Lung (tissue), 11 donors: ENCODE measurements at regions not wholly inside any gene's neighbourhood (a gene's known extent, or its start where the extent isn't known, plus 50 kb on each side); places are given as distances from the start of the nearest gene placed in this dataset.

ENCODE experiments used
- ATAC-seq: fragments of 200-7000 bp; cut with Tn5 transposase; one replicate; pipeline ENCODE4 v1.9.1; 2020; ENCODE audit warnings: moderate number of reproducible peaks; ENCODE audit not compliant: insufficient read depth, low FRiP score
- DNase-seq, 3 donors: peaks; one replicate each; pipeline ENCODE4 v3.0.0-alpha.2; 2013 to 2017
- H3K27ac ChIP-seq, 2 donors: one replicate each; pipeline ENCODE4 v1.5.1; 2013; ENCODE audit warnings: mild to moderate bottlenecking in 2 of 2, moderate library complexity in 2 of 2, control low read depth in 1 of 2, inconsistent platforms in 1 of 2, low read depth in 1 of 2, low read length in 1 of 2
- H3K27me3 ChIP-seq, 3 donors: one replicate each; pipeline ENCODE4 v1.5.1; 2013; ENCODE audit warnings: low read length in 2 of 3; ENCODE audit not compliant: control insufficient read depth in 3 of 3, insufficient read depth in 3 of 3
- H3K36me3 ChIP-seq, 4 donors: one replicate each; pipeline ENCODE4 v1.5.1; 2013; ENCODE audit warnings: low read length in 4 of 4, mild to moderate bottlenecking in 1 of 4, moderate library complexity in 1 of 4; ENCODE audit not compliant: control insufficient read depth in 4 of 4, insufficient read depth in 4 of 4
- H3K4me1 ChIP-seq, 5 donors: one replicate each; pipeline ENCODE4 v1.5.1; 2013; ENCODE audit warnings: low read length in 5 of 5, mild to moderate bottlenecking in 2 of 5, moderate library complexity in 1 of 5; ENCODE audit not compliant: control insufficient read depth in 5 of 5, insufficient read depth in 5 of 5
- H3K4me3 ChIP-seq: one replicate; pipeline ENCODE4 v1.5.1; 2013; ENCODE audit warnings: mild to moderate bottlenecking, control low read depth, moderate library complexity
- H3K9ac ChIP-seq, 2 donors: one replicate each; pipeline ENCODE4 v1.5.1; 2013; ENCODE audit warnings: low read length in 2 of 2, control low read depth in 1 of 2; ENCODE audit not compliant: insufficient read depth in 1 of 2
- H3K9me3 ChIP-seq, 4 donors: one replicate each; pipeline ENCODE4 v1.5.1; 2013; ENCODE audit warnings: low read length in 3 of 4, mild to moderate bottlenecking in 1 of 4, moderate library complexity in 1 of 4; ENCODE audit not compliant: control insufficient read depth in 4 of 4, insufficient read depth in 3 of 4
- CTCF ChIP-seq: IDR thresholded peaks from 2 replicates; pipeline ENCODE4 v1.5.1; 2012; ENCODE audit warnings: mild to moderate bottlenecking; ENCODE audit errors: control extremely low read depth, extremely low read depth
- WGBS, 2 donors: extraction: QIAGEN DNeasy Blood & Tissue Kit; methylation state at CpG; one replicate each; pipeline ENCODE4 v1.1.7; 2013; 5-methylcytosine and 5-hydroxymethylcytosine counted together
- donor health status: control.
- donor health status: control.
- donor health status: Bipolar disorder and iron deficiency.
- donor health status: healthy.
- donor health status: DM: yes; HTN: yes; CAD: no.

GRCh38 chr2:41803361-41803760, 244.5 kb upstream of the PKDCC start:
- Histone ChIP-seq H3K4me1 (no peaks in the 10 kb centered on the region), H3K9me3 (peaks cover 0 to 3% (median under 1%) of the 10 kb centered on the region in 4 donors), H3K36me3 (no peaks in the 10 kb centered on the region), H3K4me3 (no peak overlapping the region), H3K27me3 (no peaks in the 10 kb centered on the region), H3K27ac (no peak overlapping the region), H3K9ac (no peak overlapping the region)
- ATAC-seq (no peak), DNase-seq (no peak)
- 43 to 85% methylated on average over 1 of the region's 1 CpG for WGBS, 2 donors
- no peak for TF ChIP-seq CTCF

- Histone ChIP-seq H3K4me1 (no peaks in the 10 kb centered on the region), H3K36me3 (no peaks in the 10 kb centered on the region), H3K27ac (no peak overlapping the region), H3K4me3 (no peak overlapping the region), H3K9me3 (peaks cover 0 to 3% (median under 1%) of the 10 kb centered on the region in 4 donors), H3K9ac (no peak overlapping the region), H3K27me3 (peaks cover 0 to 4% (median 0%) of the 10 kb centered on the region in 3 donors)
- DNase-seq (peak in 1 of 3 donors; percentile 6), ATAC-seq (no peak)
- WGBS, 2 donors = 91 to 97% methylated on average over 2 of the region's 2 CpGs
- no peak for TF ChIP-seq CTCF
Observed at GRCh38 chr2:41806286-41806685, 241.5 kb upstream of the PKDCC start.

GRCh38 chr2:41821167-41821566, 226.7 kb upstream of the PKDCC start:
- WGBS, 2 donors = 48 to 52% methylated on average over 2 of the region's 2 CpGs
- no peaks in the 10 kb centered on the region for H3K36me3 ChIP-seq
- H3K4me1 ChIP-seq = no peaks in the 10 kb centered on the region
- TF ChIP-seq CTCF = no peak
- H3K27me3 ChIP-seq = peaks cover 0 to 3% (median 2%) of the 10 kb centered on the region in 3 donors
- H3K9me3 ChIP-seq = peaks cover 0 to 5% (median 0%) of the 10 kb centered on the region in 4 donors
- no peak overlapping the region for H3K4me3 ChIP-seq
- H3K27ac ChIP-seq = no peak overlapping the region
- no peak for DNase-seq
- H3K9ac ChIP-seq = no peak overlapping the region
- no peak for ATAC-seq

- DNase-seq (no peak), ATAC-seq (no peak)
- Histone ChIP-seq H3K4me1 (no peaks in the 10 kb centered on the region), H3K27ac (no peak overlapping the region), H3K36me3 (no peaks in the 10 kb centered on the region), H3K9ac (no peak overlapping the region), H3K4me3 (no peak overlapping the region), H3K27me3 (peaks cover 0 to 2% (median 0%) of the 10 kb centered on the region in 3 donors), H3K9me3 (no peaks in the 10 kb centered on the region)
- no peak for TF ChIP-seq CTCF
- 88 to 96% methylated on average over 1 of the region's 1 CpG for whole genome bisulfite sequencing, 2 donors
Observed at GRCh38 chr2:41826921-41827320, 220.9 kb upstream of the PKDCC start.
